Ovary (tissue), 3 donors: ENCODE measurements at regions not wholly inside any gene's neighbourhood (a gene's known extent, or its start where the extent isn't known, plus 50 kb on each side); places are given as distances from the start of the nearest gene placed in this dataset.

Experiments used
- CTCF ChIP-seq, 3 donors: fragments of 450-650 bp in 2 of 3; fragments of 200-600 bp in 1 of 3; IDR thresholded peaks; one replicate each; pipeline versions ENCODE4 v1.5.1 to v1.8.0; 2016 to 2022; ENCODE audit warnings: antibody characterized with exemption in 3 of 3, mild to moderate bottlenecking in 1 of 3
- EP300 ChIP-seq: sonication (generic); formaldehyde crosslinking; IDR thresholded peaks from one replicate; pipeline ENCODE4 v1.6.1; 2017; ENCODE audit warnings: antibody characterized with exemption
- POLR2A ChIP-seq: fragments of 450-650 bp; IDR thresholded peaks from one replicate; pipeline ENCODE4 v1.6.1; 2017; ENCODE audit warnings: antibody characterized with exemption, mild to moderate bottlenecking, moderate library complexity
- donor health status: DM: no; HTN: no; CAD: no.

- TF ChIP-seq CTCF (IDR thresholded peaks at IDR 0.05) (no peak), POLR2A (no peak), EP300 (no peak)
Measured at GRCh38 chr14:56900726-56901125, 90.4 kb upstream of the OTX2 start.
